Lung (tissue), 11 donors: ENCODE measurements at regions not wholly inside any gene's neighbourhood (a gene's known extent, or its start where the extent isn't known, plus 50 kb on each side); places are given as distances from the start of the nearest gene placed in this dataset.
A peak's percentile ranks its signal among the peaks of the same experiment; 100 is the strongest.

ENCODE experiments used
- ATAC-seq: fragments of 200-7000 bp; cut with Tn5 transposase; one replicate; pipeline ENCODE4 v1.9.1; 2020; ENCODE audit warnings: moderate number of reproducible peaks; ENCODE audit not compliant: insufficient read depth, low FRiP score
- DNase-seq, 3 donors: peaks; one replicate each; pipeline ENCODE4 v3.0.0-alpha.2; 2013 to 2017
- H3K27ac ChIP-seq, 2 donors: one replicate each; pipeline ENCODE4 v1.5.1; 2013; ENCODE audit warnings: mild to moderate bottlenecking in 2 of 2, moderate library complexity in 2 of 2, control low read depth in 1 of 2, inconsistent platforms in 1 of 2, low read depth in 1 of 2, low read length in 1 of 2
- H3K27me3 ChIP-seq, 3 donors: one replicate each; pipeline ENCODE4 v1.5.1; 2013; ENCODE audit warnings: low read length in 2 of 3; ENCODE audit not compliant: control insufficient read depth in 3 of 3, insufficient read depth in 3 of 3
- H3K36me3 ChIP-seq, 4 donors: one replicate each; pipeline ENCODE4 v1.5.1; 2013; ENCODE audit warnings: low read length in 4 of 4, mild to moderate bottlenecking in 1 of 4, moderate library complexity in 1 of 4; ENCODE audit not compliant: control insufficient read depth in 4 of 4, insufficient read depth in 4 of 4
- H3K4me1 ChIP-seq, 5 donors: one replicate each; pipeline ENCODE4 v1.5.1; 2013; ENCODE audit warnings: low read length in 5 of 5, mild to moderate bottlenecking in 2 of 5, moderate library complexity in 1 of 5; ENCODE audit not compliant: control insufficient read depth in 5 of 5, insufficient read depth in 5 of 5
- H3K4me3 ChIP-seq: one replicate; pipeline ENCODE4 v1.5.1; 2013; ENCODE audit warnings: mild to moderate bottlenecking, control low read depth, moderate library complexity
- H3K9ac ChIP-seq, 2 donors: one replicate each; pipeline ENCODE4 v1.5.1; 2013; ENCODE audit warnings: low read length in 2 of 2, control low read depth in 1 of 2; ENCODE audit not compliant: insufficient read depth in 1 of 2
- H3K9me3 ChIP-seq, 4 donors: one replicate each; pipeline ENCODE4 v1.5.1; 2013; ENCODE audit warnings: low read length in 3 of 4, mild to moderate bottlenecking in 1 of 4, moderate library complexity in 1 of 4; ENCODE audit not compliant: control insufficient read depth in 4 of 4, insufficient read depth in 3 of 4
- WGBS, 2 donors: extraction: QIAGEN DNeasy Blood & Tissue Kit; methylation state at CpG; one replicate each; pipeline ENCODE4 v1.1.7; 2013; 5-methylcytosine and 5-hydroxymethylcytosine counted together
- TF ChIP-seq, protein P1 (sequence below): IDR thresholded peaks from 2 replicates; pipeline ENCODE4 v1.5.1; 2012; ENCODE audit warnings: mild to moderate bottlenecking; ENCODE audit errors: control extremely low read depth, extremely low read depth
- donor health status: control.
- donor health status: control.
- donor health status: Bipolar disorder and iron deficiency.
- donor health status: healthy.
- donor health status: DM: yes; HTN: yes; CAD: no.

DNA sequence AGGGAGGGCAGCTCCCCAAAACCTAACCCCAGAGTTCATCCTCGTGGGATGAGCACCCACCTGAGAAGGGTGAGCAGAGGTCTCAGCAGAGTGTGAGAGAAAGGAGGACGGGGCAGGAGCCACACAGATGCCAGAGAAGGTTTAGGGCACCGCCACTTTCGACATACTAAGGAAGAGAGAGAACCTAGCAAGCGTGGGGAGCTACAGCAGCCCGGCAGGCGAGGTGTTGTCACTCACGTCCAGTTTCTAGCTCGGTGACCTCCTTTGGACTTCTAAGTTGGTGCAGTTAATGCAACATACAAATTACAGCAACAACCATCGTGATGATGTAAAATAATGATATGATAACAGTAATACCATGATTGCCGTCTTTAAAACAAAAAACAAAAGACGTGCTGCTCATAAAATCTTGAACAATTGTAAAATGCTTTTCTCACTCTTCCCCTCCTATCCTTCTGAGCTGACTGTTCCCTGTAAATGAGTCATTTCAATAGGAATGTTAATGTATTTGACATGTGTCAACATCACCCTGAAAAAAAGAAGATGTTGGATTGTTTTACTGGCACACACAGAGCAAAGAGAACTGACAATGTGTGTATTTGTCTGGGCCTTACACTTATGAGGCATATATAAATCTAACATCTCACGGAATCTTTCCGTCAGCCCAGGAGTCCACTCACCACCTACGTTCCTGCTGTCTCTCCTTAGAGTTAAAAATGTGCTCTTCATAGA is 158.2 kb upstream of the MAF start:
- H3K4me1 ChIP-seq: peaks cover 0 to 17% (median 0%) of the 10 kb centered on the region in 5 donors
- WGBS, 2 donors: 88 to 91% methylated on average over 15 of the region's 15 CpGs
- no peak overlapping the region for H3K4me3 ChIP-seq
- ATAC-seq (no peak), DNase-seq (no peak)
- no peak overlapping the region for H3K9ac ChIP-seq
- H3K36me3 ChIP-seq: no peaks in the 10 kb centered on the region
- no peaks in the 10 kb centered on the region for H3K27me3 ChIP-seq
- no peaks in the 10 kb centered on the region for H3K9me3 ChIP-seq
- TF ChIP-seq, protein P1, sequence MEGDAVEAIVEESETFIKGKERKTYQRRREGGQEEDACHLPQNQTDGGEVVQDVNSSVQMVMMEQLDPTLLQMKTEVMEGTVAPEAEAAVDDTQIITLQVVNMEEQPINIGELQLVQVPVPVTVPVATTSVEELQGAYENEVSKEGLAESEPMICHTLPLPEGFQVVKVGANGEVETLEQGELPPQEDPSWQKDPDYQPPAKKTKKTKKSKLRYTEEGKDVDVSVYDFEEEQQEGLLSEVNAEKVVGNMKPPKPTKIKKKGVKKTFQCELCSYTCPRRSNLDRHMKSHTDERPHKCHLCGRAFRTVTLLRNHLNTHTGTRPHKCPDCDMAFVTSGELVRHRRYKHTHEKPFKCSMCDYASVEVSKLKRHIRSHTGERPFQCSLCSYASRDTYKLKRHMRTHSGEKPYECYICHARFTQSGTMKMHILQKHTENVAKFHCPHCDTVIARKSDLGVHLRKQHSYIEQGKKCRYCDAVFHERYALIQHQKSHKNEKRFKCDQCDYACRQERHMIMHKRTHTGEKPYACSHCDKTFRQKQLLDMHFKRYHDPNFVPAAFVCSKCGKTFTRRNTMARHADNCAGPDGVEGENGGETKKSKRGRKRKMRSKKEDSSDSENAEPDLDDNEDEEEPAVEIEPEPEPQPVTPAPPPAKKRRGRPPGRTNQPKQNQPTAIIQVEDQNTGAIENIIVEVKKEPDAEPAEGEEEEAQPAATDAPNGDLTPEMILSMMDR: no peak
- no peak overlapping the region for H3K27ac ChIP-seq

DNA sequence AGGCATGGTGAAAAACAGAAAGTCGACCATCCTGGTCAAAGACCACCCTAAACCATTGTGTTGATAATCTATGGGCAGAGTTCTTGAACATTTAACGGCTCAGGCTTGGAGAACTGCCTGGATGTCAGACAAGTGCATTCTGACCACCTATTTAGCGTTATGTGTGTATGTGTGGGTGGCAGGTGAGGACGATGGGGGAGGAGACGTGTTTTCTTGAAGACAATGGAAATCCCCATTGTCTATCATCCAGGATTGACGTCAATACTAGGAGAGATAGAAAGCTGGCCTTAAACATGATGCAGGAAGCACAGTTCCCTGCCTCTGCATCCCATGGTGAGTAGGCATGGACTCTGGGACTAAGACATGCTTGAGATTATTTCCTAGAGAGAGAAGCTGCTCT is 157.4 kb upstream of the MAF start:
- Histone ChIP-seq H3K27me3 (no peaks in the 10 kb centered on the region), H3K27ac (no peak overlapping the region), H3K9me3 (no peaks in the 10 kb centered on the region), H3K4me1 (peaks cover 0 to 17% (median 0%) of the 10 kb centered on the region in 5 donors), H3K9ac (no peak overlapping the region), H3K36me3 (no peaks in the 10 kb centered on the region), H3K4me3 (no peak overlapping the region)
- WGBS, 2 donors: 94 to 95% methylated on average over 6 of the region's 6 CpGs
- DNase-seq: no peak
- no peak for ATAC-seq
- TF ChIP-seq, protein P1: no peak

- TF ChIP-seq, protein P1: no peak
- WGBS, 2 donors: 81 to 88% methylated on average over 5 of the region's 5 CpGs
- Histone ChIP-seq H3K9ac (no peak overlapping the region), H3K4me3 (no peak overlapping the region), H3K36me3 (no peaks in the 10 kb centered on the region), H3K27ac (no peak overlapping the region), H3K4me1 (peaks cover 0 to 17% (median 0%) of the 10 kb centered on the region in 5 donors), H3K9me3 (no peaks in the 10 kb centered on the region), H3K27me3 (no peaks in the 10 kb centered on the region)
- ATAC-seq (no peak), DNase-seq (peak in 2 of 3 donors; percentile 17 to 44)
Observed at GRCh38 chr16:79757163-79757562, 156.6 kb upstream of the MAF start.

- Histone ChIP-seq H3K4me3 (no peak overlapping the region), H3K27me3 (no peaks in the 10 kb centered on the region), H3K4me1 (peaks cover 0 to 23% (median 0%) of the 10 kb centered on the region in 5 donors), H3K9me3 (no peaks in the 10 kb centered on the region), H3K27ac (no peak overlapping the region), H3K9ac (no peak overlapping the region), H3K36me3 (no peaks in the 10 kb centered on the region)
- ATAC-seq (no peak), DNase-seq (no peak)
- WGBS, 2 donors: 94% methylated on average over 5 of the region's 5 CpGs
- TF ChIP-seq, protein P1: no peak
Observed at GRCh38 chr16:79756571-79756970, 156.0 kb upstream of the MAF start.
